Neural cell (in vitro differentiated cells): ENCODE measurements at regions not wholly inside any gene's neighbourhood (a gene's known extent, or its start where the extent isn't known, plus 50 kb on each side); places are given as distances from the start of the nearest gene placed in this dataset.
A peak's percentile ranks its signal among the peaks of the same experiment; 100 is the strongest.

Experiments used
- POLR2AphosphoS5 ChIP-seq: IDR thresholded peaks from 2 replicates; pipeline ENCODE4 v1.6.1; 2012
- TF ChIP-seq, protein P1 (sequence below): fragments of 450-650 bp; IDR thresholded peaks from 2 replicates; pipeline ENCODE4 v1.5.1; 2014; ENCODE audit warnings: antibody characterized with exemption, mild to moderate bottlenecking, moderate library complexity; ENCODE audit not compliant: poor library complexity, severe bottlenecking
- TF ChIP-seq, protein P2 (sequence below): IDR thresholded peaks from 2 replicates; pipeline ENCODE4 v1.6.1; 2012; ENCODE audit warnings: borderline replicate concordance

DNA sequence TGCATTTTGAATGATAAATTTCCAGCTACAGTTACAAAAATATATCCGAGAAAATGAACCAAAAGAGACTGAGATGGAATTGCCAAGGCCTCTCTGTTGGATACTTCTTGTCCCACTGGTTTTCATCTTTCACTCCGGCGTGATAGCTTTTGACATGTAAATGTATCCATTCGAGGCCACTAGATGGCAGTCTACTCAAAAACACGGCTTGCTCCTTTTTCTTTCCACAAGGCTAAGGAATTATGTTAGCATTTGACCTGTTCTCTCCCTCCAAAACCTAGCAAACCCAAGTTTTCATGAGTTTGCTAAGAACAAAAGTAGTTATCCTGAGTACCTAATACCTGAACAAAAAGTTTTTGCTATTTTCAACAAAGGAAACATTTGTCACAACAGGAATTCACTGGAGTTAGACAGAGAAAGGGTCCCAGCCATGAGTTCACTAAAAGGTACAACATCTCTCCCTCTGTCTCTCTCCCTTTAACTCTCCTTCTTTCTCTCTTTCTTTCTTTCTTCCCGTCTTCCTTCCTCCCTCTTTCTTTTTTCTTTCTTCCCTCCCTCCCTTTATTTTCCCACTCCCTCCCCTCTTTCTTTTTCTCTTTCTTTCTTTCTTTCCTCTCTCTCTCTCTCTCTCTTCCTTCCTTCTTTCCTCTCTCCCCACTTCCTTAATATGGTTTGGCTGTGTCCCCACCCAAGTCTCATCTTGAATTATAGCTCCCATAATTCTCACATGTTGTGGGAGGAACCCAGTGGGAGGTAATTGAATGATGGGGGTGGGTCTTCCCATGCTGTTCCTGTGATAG lies 207.9 kb upstream of the MYO3A start:
- TF ChIP-seq, protein P1, sequence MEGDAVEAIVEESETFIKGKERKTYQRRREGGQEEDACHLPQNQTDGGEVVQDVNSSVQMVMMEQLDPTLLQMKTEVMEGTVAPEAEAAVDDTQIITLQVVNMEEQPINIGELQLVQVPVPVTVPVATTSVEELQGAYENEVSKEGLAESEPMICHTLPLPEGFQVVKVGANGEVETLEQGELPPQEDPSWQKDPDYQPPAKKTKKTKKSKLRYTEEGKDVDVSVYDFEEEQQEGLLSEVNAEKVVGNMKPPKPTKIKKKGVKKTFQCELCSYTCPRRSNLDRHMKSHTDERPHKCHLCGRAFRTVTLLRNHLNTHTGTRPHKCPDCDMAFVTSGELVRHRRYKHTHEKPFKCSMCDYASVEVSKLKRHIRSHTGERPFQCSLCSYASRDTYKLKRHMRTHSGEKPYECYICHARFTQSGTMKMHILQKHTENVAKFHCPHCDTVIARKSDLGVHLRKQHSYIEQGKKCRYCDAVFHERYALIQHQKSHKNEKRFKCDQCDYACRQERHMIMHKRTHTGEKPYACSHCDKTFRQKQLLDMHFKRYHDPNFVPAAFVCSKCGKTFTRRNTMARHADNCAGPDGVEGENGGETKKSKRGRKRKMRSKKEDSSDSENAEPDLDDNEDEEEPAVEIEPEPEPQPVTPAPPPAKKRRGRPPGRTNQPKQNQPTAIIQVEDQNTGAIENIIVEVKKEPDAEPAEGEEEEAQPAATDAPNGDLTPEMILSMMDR = peak; percentile 91
- TF ChIP-seq, protein P2, sequence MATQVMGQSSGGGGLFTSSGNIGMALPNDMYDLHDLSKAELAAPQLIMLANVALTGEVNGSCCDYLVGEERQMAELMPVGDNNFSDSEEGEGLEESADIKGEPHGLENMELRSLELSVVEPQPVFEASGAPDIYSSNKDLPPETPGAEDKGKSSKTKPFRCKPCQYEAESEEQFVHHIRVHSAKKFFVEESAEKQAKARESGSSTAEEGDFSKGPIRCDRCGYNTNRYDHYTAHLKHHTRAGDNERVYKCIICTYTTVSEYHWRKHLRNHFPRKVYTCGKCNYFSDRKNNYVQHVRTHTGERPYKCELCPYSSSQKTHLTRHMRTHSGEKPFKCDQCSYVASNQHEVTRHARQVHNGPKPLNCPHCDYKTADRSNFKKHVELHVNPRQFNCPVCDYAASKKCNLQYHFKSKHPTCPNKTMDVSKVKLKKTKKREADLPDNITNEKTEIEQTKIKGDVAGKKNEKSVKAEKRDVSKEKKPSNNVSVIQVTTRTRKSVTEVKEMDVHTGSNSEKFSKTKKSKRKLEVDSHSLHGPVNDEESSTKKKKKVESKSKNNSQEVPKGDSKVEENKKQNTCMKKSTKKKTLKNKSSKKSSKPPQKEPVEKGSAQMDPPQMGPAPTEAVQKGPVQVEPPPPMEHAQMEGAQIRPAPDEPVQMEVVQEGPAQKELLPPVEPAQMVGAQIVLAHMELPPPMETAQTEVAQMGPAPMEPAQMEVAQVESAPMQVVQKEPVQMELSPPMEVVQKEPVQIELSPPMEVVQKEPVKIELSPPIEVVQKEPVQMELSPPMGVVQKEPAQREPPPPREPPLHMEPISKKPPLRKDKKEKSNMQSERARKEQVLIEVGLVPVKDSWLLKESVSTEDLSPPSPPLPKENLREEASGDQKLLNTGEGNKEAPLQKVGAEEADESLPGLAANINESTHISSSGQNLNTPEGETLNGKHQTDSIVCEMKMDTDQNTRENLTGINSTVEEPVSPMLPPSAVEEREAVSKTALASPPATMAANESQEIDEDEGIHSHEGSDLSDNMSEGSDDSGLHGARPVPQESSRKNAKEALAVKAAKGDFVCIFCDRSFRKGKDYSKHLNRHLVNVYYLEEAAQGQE = no peak
- no peak for TF ChIP-seq POLR2AphosphoS5
